ENCODE measurements at regions not wholly inside any gene's neighbourhood (a gene's known extent, or its start where the extent isn't known, plus 50 kb on each side); places are given as distances from the start of the nearest gene placed in this dataset.

- Histone ChIP-seq H3K4me1 (ENCODE audit: insufficient read depth) (no peaks in the 10 kb centered on the region), H3K79me2 (ENCODE audit: insufficient read depth) (no peaks in the 10 kb centered on the region), H3F3A (ENCODE audit: insufficient read depth) (no peaks in the 10 kb centered on the region), H3K4me2 (ENCODE audit: unreplicated experiment) (no peak overlapping the region), H3K27me3 (replicated peaks; ENCODE audit: insufficient read depth) (no peaks in the 10 kb centered on the region), H3K4me3 (no peak overlapping the region), H3K27ac (no peak overlapping the region), H3K9me3 (ENCODE audit: low read depth) (no peaks in the 10 kb centered on the region), H3K36me3 (ENCODE audit: low read depth) (no peaks in the 10 kb centered on the region), H2AFZ (no peak overlapping the region), H4K20me1 (ENCODE audit: insufficient read depth) (no peaks in the 10 kb centered on the region), H3K9ac (no peak overlapping the region), H3K9me2 (ENCODE audit: insufficient read depth) (no peaks in the 10 kb centered on the region)
- WGBS, 2 experiments (ENCODE audit: low coverage in 1 of 2, low lambda C conversion rate in 2 of 2, missing lambda C conversion rate in 2 of 2): 18 to 23% methylated on average over 2 of the region's 2 CpGs
- TF ChIP-seq EZH2phosphoT487 (IDR thresholded peaks at IDR 0.05; ENCODE audit: insufficient read depth, low read depth): no peak
- no peak for TF ChIP-seq EZH2 (IDR thresholded peaks at IDR 0.05; ENCODE audit: insufficient read depth, poor library complexity, severe bottlenecking)
- DNase-seq: no peak
- in situ Hi-C loops (cut with MboI): loop anchor here (25.0 kb wide), 1 partner anchor 234 kb away; no protein-coding TSS in a partner anchor
These were observed 285.8 kb downstream of the UTP18 start for GRCh38 chr17:51546114-51546513.

GRCh38 chr17:51548125-51548524, 287.8 kb downstream of the UTP18 start:
- Histone ChIP-seq H3K4me3 (no peak overlapping the region), H3K9me3 (ENCODE audit: low read depth) (no peaks in the 10 kb centered on the region), H3K27me3 (replicated peaks; ENCODE audit: insufficient read depth) (no peaks in the 10 kb centered on the region), H2AFZ (no peak overlapping the region), H4K20me1 (ENCODE audit: insufficient read depth) (no peaks in the 10 kb centered on the region), H3K79me2 (ENCODE audit: insufficient read depth) (no peaks in the 10 kb centered on the region), H3F3A (ENCODE audit: insufficient read depth) (no peaks in the 10 kb centered on the region), H3K27ac (no peak overlapping the region), H3K9ac (no peak overlapping the region), H3K9me2 (ENCODE audit: insufficient read depth) (no peaks in the 10 kb centered on the region), H3K4me1 (ENCODE audit: insufficient read depth) (no peaks in the 10 kb centered on the region), H3K4me2 (ENCODE audit: unreplicated experiment) (no peak overlapping the region), H3K36me3 (ENCODE audit: low read depth) (no peaks in the 10 kb centered on the region)
- no peak for DNase-seq
- TF ChIP-seq EZH2 (IDR thresholded peaks at IDR 0.05; ENCODE audit: insufficient read depth, poor library complexity, severe bottlenecking) (no peak), EZH2phosphoT487 (IDR thresholded peaks at IDR 0.05; ENCODE audit: insufficient read depth, low read depth) (no peak)
- in situ Hi-C loops (cut with MboI): loop anchor here (25.0 kb wide), 1 partner anchor 236 kb away; no protein-coding TSS in a partner anchor
- WGBS, 2 experiments (ENCODE audit: low coverage in 1 of 2, low lambda C conversion rate in 2 of 2, missing lambda C conversion rate in 2 of 2): 21 to 32% methylated on average over 4 of the region's 4 CpGs

- H3K36me3 ChIP-seq (ENCODE audit: low read depth): no peaks in the 10 kb centered on the region
- no peaks in the 10 kb centered on the region for H3K79me2 ChIP-seq (ENCODE audit: insufficient read depth)
- H3K4me3 ChIP-seq: no peak overlapping the region
- H4K20me1 ChIP-seq (ENCODE audit: insufficient read depth): no peaks in the 10 kb centered on the region
- H2AFZ ChIP-seq: no peak overlapping the region
- H3K27me3 ChIP-seq (replicated peaks; ENCODE audit: insufficient read depth): no peaks in the 10 kb centered on the region
- no peaks in the 10 kb centered on the region for H3K9me2 ChIP-seq (ENCODE audit: insufficient read depth)
- in situ Hi-C loops (cut with MboI): no loop called here
- no peaks in the 10 kb centered on the region for H3F3A ChIP-seq (ENCODE audit: insufficient read depth)
- H3K9me3 ChIP-seq (ENCODE audit: low read depth): no peaks in the 10 kb centered on the region
- H3K9ac ChIP-seq: no peak overlapping the region
- H3K4me2 ChIP-seq (ENCODE audit: unreplicated experiment): no peak overlapping the region
- TF ChIP-seq EZH2phosphoT487 (IDR thresholded peaks at IDR 0.05; ENCODE audit: insufficient read depth, low read depth): no peak
- TF ChIP-seq EZH2 (IDR thresholded peaks at IDR 0.05; ENCODE audit: insufficient read depth, poor library complexity, severe bottlenecking): no peak
- H3K27ac ChIP-seq: no peak overlapping the region
- DNase-seq: no peak
- no peaks in the 10 kb centered on the region for H3K4me1 ChIP-seq (ENCODE audit: insufficient read depth)
- 5 to 25% methylated on average over 1 of the region's 1 CpG for WGBS, 2 experiments (ENCODE audit: low coverage in 1 of 2, low lambda C conversion rate in 2 of 2, missing lambda C conversion rate in 2 of 2)
These were observed 294.8 kb downstream of the UTP18 start for GRCh38 chr17:51555153-51555552.

GRCh38 chr17:51559778-51560177, 299.4 kb downstream of the UTP18 start:
- H3K9me3 ChIP-seq (ENCODE audit: low read depth): no peaks in the 10 kb centered on the region
- no peak overlapping the region for H3K4me2 ChIP-seq (ENCODE audit: unreplicated experiment)
- DNase-seq: no peak
- H3K9me2 ChIP-seq (ENCODE audit: insufficient read depth): no peaks in the 10 kb centered on the region
- in situ Hi-C loops (cut with MboI): no loop called here
- no peaks in the 10 kb centered on the region for H3K4me1 ChIP-seq (ENCODE audit: insufficient read depth)
- no peak overlapping the region for H3K9ac ChIP-seq
- H3K79me2 ChIP-seq (ENCODE audit: insufficient read depth): no peaks in the 10 kb centered on the region
- no peak overlapping the region for H3K4me3 ChIP-seq
- no peaks in the 10 kb centered on the region for H4K20me1 ChIP-seq (ENCODE audit: insufficient read depth)
- no peak overlapping the region for H3K27ac ChIP-seq
- no peaks in the 10 kb centered on the region for H3K36me3 ChIP-seq (ENCODE audit: low read depth)
- no peaks in the 10 kb centered on the region for H3F3A ChIP-seq (ENCODE audit: insufficient read depth)
- 5 to 9% methylated on average over 3 of the region's 3 CpGs for WGBS, 2 experiments (ENCODE audit: low coverage in 1 of 2, low lambda C conversion rate in 2 of 2, missing lambda C conversion rate in 2 of 2)
- no peaks in the 10 kb centered on the region for H3K27me3 ChIP-seq (replicated peaks; ENCODE audit: insufficient read depth)
- no peak overlapping the region for H2AFZ ChIP-seq
- no peak for TF ChIP-seq EZH2 (IDR thresholded peaks at IDR 0.05; ENCODE audit: insufficient read depth, poor library complexity, severe bottlenecking)
- TF ChIP-seq EZH2phosphoT487 (IDR thresholded peaks at IDR 0.05; ENCODE audit: insufficient read depth, low read depth): no peak

- H3K9ac ChIP-seq: no peak overlapping the region
- H3K9me3 ChIP-seq (ENCODE audit: low read depth): no peaks in the 10 kb centered on the region
- H2AFZ ChIP-seq: no peak overlapping the region
- no peaks in the 10 kb centered on the region for H4K20me1 ChIP-seq (ENCODE audit: insufficient read depth)
- in situ Hi-C loops (cut with MboI): no loop called here
- no peaks in the 10 kb centered on the region for H3K36me3 ChIP-seq (ENCODE audit: low read depth)
- no peak overlapping the region for H3K27ac ChIP-seq
- no peak overlapping the region for H3K4me2 ChIP-seq (ENCODE audit: unreplicated experiment)
- H3K27me3 ChIP-seq (replicated peaks; ENCODE audit: insufficient read depth): no peaks in the 10 kb centered on the region
- H3K79me2 ChIP-seq (ENCODE audit: insufficient read depth): no peaks in the 10 kb centered on the region
- H3F3A ChIP-seq (ENCODE audit: insufficient read depth): no peaks in the 10 kb centered on the region
- no peak for DNase-seq
- TF ChIP-seq EZH2phosphoT487 (IDR thresholded peaks at IDR 0.05; ENCODE audit: insufficient read depth, low read depth): no peak
- H3K9me2 ChIP-seq (ENCODE audit: insufficient read depth): no peaks in the 10 kb centered on the region
- H3K4me3 ChIP-seq: no peak overlapping the region
- H3K4me1 ChIP-seq (ENCODE audit: insufficient read depth): no peaks in the 10 kb centered on the region
These were observed 300.1 kb downstream of the UTP18 start for GRCh38 chr17:51560398-51560797.
